ENCODE measurements at regions not wholly inside any gene's neighbourhood (a gene's known extent, or its start where the extent isn't known, plus 50 kb on each side); places are given as distances from the start of the nearest gene placed in this dataset.

GRCh38 chr15:98203872-98204660 lies 243.6 kb downstream of the ARRDC4 start:
- DNase-seq: no peak

- no peak for DNase-seq
Observed at GRCh38 chr15:98207928-98208327, 247.4 kb downstream of the ARRDC4 start.

DNA sequence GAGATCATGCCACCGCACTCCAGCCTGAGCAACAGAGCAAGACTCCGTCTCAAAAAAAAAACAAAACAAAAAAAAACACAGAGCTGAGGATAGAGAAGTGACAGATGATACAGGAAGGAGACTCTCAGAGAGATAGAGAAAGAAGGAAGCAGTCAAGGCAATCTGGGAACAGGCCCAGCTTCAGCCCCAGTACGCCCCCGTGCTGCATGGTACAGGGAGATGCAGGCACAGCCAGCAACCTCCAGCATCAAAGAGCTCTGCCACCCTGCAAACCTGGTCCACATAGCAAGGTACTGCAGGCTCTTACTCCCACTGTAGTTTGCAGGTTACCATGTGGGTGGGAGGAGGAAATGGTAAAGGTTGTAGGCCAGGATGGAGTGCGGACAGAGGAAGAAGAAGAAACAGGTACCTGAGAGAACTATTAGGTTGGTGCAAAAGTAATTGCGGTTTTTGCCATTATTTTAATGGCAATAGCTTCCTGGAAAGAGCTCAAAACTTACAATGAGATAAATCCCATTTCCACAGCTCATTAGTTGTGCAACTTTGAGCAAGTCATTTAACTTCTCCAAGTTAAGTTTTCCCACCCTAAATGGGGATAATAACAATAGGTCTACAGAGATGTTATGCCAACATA lies 253.0 kb downstream of the ARRDC4 start:
- no peak for DNase-seq

- no peak for DNase-seq
Observed at GRCh38 chr15:98216166-98216565, 255.7 kb downstream of the ARRDC4 start.

- DNase-seq: no peak
Observed at GRCh38 chr15:98217356-98217755, 256.9 kb downstream of the ARRDC4 start.

- DNase-seq: no peak
Observed at GRCh38 chr15:98221144-98221543, 260.6 kb downstream of the ARRDC4 start.

DNA sequence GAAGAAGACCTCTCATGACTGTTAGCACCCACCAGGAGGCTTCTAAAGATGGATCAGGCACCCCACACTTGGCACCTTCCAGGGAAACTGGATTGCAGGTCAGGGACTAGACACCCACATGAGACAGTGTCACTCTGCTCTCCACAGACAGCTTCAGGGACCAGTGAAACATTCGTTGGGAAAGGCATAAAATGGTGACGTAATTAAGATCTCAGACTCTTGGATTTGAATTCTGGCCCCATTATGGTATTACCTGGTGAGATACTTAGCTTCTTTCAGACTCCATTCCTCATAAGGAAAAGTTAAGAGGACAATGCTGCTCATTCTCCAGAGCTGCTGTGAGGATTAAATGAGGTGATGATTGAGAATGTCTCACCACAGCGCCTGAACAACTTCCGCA lies 261.1 kb downstream of the ARRDC4 start:
- DNase-seq: no peak

DNA sequence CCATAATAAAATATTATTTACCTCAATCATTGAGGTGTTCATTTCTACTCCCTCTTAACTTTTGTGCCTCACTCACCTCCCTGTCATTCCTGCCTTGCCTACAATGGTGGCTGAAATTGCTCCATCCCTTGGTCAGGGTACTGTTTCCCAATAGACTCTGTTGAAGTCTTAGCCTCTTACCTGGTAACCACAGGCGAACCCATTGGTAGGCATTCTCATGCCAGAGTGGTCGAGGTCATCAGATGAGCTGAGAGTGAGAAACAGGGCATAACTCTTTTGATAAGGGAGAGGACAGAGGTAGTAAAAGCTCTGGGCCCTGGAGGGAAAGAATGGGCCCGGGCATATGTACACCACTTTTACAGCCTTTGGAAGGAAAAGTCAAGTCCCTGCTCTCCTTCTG lies 265.6 kb downstream of the ARRDC4 start:
- DNase-seq: no peak

DNA sequence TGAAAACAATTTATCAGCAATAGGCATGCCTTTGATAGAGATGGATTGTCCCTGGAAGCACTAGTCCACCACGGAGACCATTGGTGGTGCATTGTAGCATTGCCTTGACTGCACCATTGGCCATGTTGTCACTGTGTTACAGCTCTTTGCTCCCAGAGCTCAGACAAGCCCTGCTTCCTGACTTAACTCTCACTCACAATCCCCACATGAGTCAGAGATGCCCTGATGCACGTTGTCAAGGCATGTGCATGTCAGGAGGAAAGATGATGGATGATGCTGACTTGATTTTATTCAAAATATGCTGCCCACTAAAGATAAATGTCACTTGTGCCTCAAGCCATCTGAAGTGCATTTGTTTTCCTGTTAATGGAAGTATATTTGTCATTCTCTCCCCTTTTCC lies 266.1 kb downstream of the ARRDC4 start:
- no peak for DNase-seq

- no peak for DNase-seq
Observed at GRCh38 chr15:98228846-98229245, 268.3 kb downstream of the ARRDC4 start.

DNA sequence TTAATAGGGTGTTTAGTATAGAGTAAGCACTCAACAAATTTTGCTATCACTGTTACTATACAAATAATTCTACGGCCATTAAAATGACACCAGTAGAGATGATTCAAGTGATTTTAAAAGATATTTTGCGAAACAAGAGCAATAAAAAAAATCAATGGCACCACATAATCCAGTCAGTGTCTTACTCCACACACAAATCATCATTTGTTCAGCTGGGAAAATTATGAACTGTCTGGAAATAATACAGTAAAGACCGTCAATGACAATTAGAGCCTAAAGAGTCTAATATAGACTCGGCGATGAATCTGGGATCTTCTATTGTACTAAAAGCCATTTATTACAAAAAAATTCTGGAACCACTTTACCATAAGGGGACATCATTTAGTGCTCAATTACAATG lies 270.5 kb downstream of the ARRDC4 start:
- DNase-seq: no peak

DNA sequence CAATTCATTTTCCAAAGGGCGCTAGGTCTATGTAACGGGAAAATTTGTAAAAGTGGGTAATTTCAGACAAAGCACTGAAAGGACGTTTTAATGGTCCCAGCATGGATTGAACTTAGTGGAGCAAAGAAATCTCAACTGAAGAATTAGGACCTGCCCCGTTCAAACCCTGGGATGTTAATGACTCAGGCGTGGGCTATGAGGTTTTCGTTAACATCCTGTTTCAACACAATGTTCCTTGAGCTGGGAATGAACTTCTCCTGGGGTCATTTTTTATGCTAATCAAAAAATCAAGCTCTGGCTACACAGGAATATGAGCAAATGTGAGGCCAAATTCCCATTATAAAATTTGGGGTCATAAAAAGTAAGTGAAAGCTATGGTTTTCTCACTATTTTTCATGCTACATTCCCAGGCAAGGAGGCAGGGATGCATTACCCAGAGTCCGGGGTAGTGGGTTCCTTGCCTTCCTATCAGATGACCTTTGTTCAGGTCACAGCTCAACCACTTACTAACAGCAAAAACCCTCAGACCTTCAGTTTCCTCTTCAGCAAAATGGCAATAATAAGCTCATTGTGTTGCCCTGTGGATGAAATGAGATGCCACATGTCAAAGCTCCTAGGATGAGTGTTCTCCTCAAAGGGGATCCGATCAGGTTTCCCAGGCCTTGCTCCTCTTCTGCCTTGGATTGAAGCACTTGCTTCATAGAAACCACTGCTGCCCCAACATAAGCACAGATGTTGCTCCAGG lies 271.4 kb downstream of the ARRDC4 start:
- no peak for DNase-seq

DNA sequence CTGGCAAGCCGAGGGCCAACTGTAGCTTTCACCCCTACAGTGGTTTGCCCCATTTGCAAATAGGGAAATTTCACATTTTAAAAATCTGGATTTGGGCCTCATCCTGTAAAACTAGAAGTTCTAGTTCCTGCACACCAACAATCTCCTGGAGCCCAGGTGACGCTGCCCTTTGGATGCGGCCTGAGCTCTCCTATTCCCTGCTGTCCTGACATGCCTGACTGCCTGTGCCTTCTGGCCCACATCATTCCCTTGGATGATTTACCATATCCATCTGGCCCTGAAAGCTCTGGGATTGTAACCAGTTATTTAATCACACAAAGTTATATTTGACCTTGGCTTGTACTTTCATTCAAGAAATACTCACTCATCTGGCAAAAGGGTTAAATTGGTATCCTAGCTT lies 272.3 kb downstream of the ARRDC4 start:
- no peak for DNase-seq

GRCh38 chr15:98233873-98234272 lies 273.4 kb downstream of the ARRDC4 start:
- no peak for DNase-seq

DNA sequence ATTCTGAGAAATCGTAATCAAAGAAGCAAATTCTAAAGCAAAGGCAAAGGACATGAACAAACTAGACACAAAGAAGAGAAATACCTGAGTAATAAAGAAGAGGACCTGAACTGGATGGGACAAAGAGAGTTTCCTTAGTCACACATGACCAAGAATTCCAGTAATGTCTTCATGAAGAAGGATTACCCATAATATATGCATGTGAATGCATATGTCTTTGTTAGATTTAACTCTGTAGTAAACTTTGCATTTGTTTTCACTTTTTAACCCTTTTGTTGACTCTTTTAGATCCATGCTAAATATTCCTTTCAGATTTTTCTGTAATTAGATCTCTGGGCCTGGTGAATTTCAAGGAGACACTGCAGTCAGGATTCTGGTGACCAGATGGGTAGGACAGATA lies 279.8 kb downstream of the ARRDC4 start:
- no peak for DNase-seq

GRCh38 chr15:98241032-98241554 lies 280.6 kb downstream of the ARRDC4 start:
- DNase-seq: no peak

- no peak for DNase-seq
Observed at GRCh38 chr15:98257290-98257689, 296.8 kb downstream of the ARRDC4 start.

DNA sequence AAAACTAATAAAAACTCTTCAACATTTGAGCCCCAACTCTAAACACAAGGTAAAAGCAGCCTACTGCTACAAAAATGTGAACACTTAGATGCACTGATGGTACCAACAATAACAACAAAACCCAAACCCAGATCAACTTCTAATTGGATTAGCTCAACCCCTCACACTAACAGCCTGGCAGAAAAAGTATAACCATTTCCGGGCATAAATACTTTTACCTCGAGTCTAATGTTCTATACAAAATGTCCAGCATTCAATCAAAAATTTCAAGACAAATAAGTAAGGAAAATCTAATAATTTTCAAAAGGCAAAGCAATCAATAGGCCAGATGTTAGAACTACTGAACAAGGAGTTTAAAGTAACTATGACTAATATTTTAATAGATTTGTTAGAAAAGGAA lies 303.3 kb downstream of the ARRDC4 start:
- no peak for DNase-seq

DNA sequence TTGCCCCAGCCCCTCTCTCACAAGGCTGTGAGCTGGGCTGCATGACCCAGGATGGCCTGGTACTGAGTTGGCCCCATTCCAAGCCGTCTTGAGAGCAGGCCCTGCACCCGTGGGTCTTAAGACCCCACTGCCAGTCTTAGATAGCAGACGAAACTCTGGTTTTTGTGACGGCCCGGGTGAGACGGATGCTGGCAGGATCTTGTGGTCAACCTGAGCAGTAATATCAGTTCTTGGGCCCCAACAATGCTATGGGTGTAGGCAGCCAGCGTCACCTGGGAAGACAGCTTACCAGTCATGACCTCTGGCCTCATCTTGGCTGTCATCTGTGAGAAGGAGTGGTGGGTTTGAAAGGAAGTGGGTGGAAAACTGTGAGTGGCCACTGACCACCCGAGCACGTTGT lies 305.8 kb downstream of the ARRDC4 start:
- no peak for DNase-seq

GRCh38 chr15:98268163-98268562 lies 307.7 kb downstream of the ARRDC4 start:
- no peak for DNase-seq

GRCh38 chr15:98272625-98273024 lies 312.1 kb downstream of the ARRDC4 start:
- no peak for DNase-seq

DNA sequence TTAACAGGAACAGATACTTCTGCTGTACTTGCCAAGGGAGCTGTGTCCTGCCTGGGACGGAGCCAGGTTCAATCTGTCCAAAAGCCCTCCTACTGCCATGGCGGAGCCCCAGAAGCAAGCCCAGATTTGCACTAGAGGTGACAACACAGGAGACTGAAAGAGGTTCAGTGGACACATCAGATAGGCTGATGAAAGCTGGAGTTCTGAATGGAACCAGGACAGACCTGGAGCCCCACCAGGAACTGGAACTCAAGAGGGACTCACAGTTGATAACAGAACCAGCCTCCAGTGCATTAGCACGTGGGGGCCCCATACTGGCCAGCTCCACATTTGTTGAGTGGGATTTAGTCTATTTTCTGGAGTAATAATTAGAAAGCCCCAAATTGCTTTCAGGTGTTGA lies 315.5 kb downstream of the ARRDC4 start:
- DNase-seq: no peak

GRCh38 chr15:98277602-98278001 lies 317.1 kb downstream of the ARRDC4 start:
- DNase-seq: no peak
